Neural crest cell (in vitro differentiated cells): ENCODE measurements at regions not wholly inside any gene's neighbourhood (a gene's known extent, or its start where the extent isn't known, plus 50 kb on each side); places are given as distances from the start of the nearest gene placed in this dataset.

Experiments used
- DNase-seq: peaks from one replicate; pipeline ENCODE4 v3.0.0; 2021; ENCODE audit warnings: low read depth, mixed read lengths, low spot score
- H3K27ac Mint-ChIP-seq: one replicate; pipeline ENCODE4 v1.8.0; 2021; ENCODE audit warnings: mild to moderate bottlenecking, mixed read lengths; ENCODE audit not compliant: unreplicated experiment
- H3K27me3 Mint-ChIP-seq: 2 replicates; pipeline ENCODE4 v1.8.0; 2021; ENCODE audit warnings: low read depth, mild to moderate bottlenecking, mixed read lengths
- H3K36me3 Mint-ChIP-seq: 2 replicates; pipeline ENCODE4 v1.8.0; 2021; ENCODE audit warnings: low read depth, mild to moderate bottlenecking, mixed read lengths
- H3K4me1 Mint-ChIP-seq: 2 replicates; pipeline ENCODE4 v1.8.0; 2021; ENCODE audit warnings: mixed read lengths
- H3K4me3 Mint-ChIP-seq: one replicate; pipeline ENCODE4 v1.8.0; 2021; ENCODE audit warnings: mild to moderate bottlenecking, mixed read lengths
- H3K9me3 Mint-ChIP-seq: 2 replicates; pipeline ENCODE4 v1.8.0; 2021; ENCODE audit warnings: mixed read lengths
- CTCF ChIP-seq: fragments of 200-600 bp; sonication (generic); conservative IDR thresholded peaks from 2 replicates; pipeline ENCODE4 v1.5.0; 2021; ENCODE audit warnings: antibody characterized with exemption, mild to moderate bottlenecking

- Mint-ChIP-seq H3K36me3 (no peaks in the 10 kb centered on the region), H3K4me1 (no peaks in the 10 kb centered on the region), H3K27ac (no peak overlapping the region), H3K9me3 (no peaks in the 10 kb centered on the region), H3K27me3 (no peaks in the 10 kb centered on the region), H3K4me3 (no peak overlapping the region)
- TF ChIP-seq CTCF, result no peak
- DNase-seq, result no peak
Measured at GRCh38 chr5:152456815-152457443, 51.9 kb upstream of the NMUR2 start.

GRCh38 chr5:152462021-152462721 is 57.1 kb upstream of the NMUR2 start:
- H3K27ac Mint-ChIP-seq, result no peak overlapping the region
- no peak for DNase-seq
- H3K4me1 Mint-ChIP-seq, result no peaks in the 10 kb centered on the region
- H3K9me3 Mint-ChIP-seq, result no peaks in the 10 kb centered on the region
- TF ChIP-seq CTCF, result no peak
- no peak overlapping the region for H3K4me3 Mint-ChIP-seq
- H3K36me3 Mint-ChIP-seq, result no peaks in the 10 kb centered on the region
- peaks cover 2% of the 10 kb centered on the region for H3K27me3 Mint-ChIP-seq

- H3K4me1 Mint-ChIP-seq, result no peaks in the 10 kb centered on the region
- no peaks in the 10 kb centered on the region for H3K36me3 Mint-ChIP-seq
- no peak for TF ChIP-seq CTCF
- H3K27me3 Mint-ChIP-seq, result peaks cover 3% of the 10 kb centered on the region
- H3K4me3 Mint-ChIP-seq, result no peak overlapping the region
- no peak for DNase-seq
- no peaks in the 10 kb centered on the region for H3K9me3 Mint-ChIP-seq
- H3K27ac Mint-ChIP-seq, result no peak overlapping the region
Measured at GRCh38 chr5:152464048-152464447, 59.0 kb upstream of the NMUR2 start.

GRCh38 chr5:152465140-152465539 is 60.1 kb upstream of the NMUR2 start:
- no peak for TF ChIP-seq CTCF
- H3K4me1 Mint-ChIP-seq, result no peaks in the 10 kb centered on the region
- DNase-seq, result no peak
- H3K36me3 Mint-ChIP-seq, result no peaks in the 10 kb centered on the region
- peaks cover 8% of the 10 kb centered on the region for H3K27me3 Mint-ChIP-seq
- no peaks in the 10 kb centered on the region for H3K9me3 Mint-ChIP-seq
- no peak overlapping the region for H3K27ac Mint-ChIP-seq
- H3K4me3 Mint-ChIP-seq, result no peak overlapping the region

GRCh38 chr5:152466085-152466745 is 61.1 kb upstream of the NMUR2 start:
- Mint-ChIP-seq H3K27me3 (peaks cover 8% of the 10 kb centered on the region), H3K27ac (no peak overlapping the region), H3K36me3 (no peaks in the 10 kb centered on the region), H3K9me3 (no peaks in the 10 kb centered on the region), H3K4me1 (no peaks in the 10 kb centered on the region), H3K4me3 (no peak overlapping the region)
- no peak for DNase-seq
- TF ChIP-seq CTCF, result no peak
